Amniotic epithelial cell (primary cell): ENCODE measurements at regions not wholly inside any gene's neighbourhood (a gene's known extent, or its start where the extent isn't known, plus 50 kb on each side); places are given as distances from the start of the nearest gene placed in this dataset.
"Not testable (repeated sequence)": the region's sequence is repeated elsewhere in the genome, so short reads cannot be mapped to it uniquely, and the experiment has no call there.

ENCODE experiments used
- DNase-seq: peaks from one replicate; pipeline ENCODE4 v3.0.0-alpha.2; 2010; ENCODE audit warnings: low read depth

GRCh38 chr1:120278259-120278610 is 101.9 kb upstream of the SEC22B start:
- DNase-seq: not testable (repeated sequence)

GRCh38 chr1:120277428-120278258 is 101.3 kb upstream of the SEC22B start:
- DNase-seq: not testable (repeated sequence)

- DNase-seq: not testable (repeated sequence)
These were observed 100.4 kb upstream of the SEC22B start for GRCh38 chr1:120276710-120277109.

- not testable (repeated sequence) for DNase-seq
These were observed 98.1 kb upstream of the SEC22B start for GRCh38 chr1:120274438-120274837.

- DNase-seq: not testable (repeated sequence)
These were observed 97.0 kb upstream of the SEC22B start for GRCh38 chr1:120273363-120273762.

- DNase-seq: not testable (repeated sequence)
These were observed 95.9 kb upstream of the SEC22B start for GRCh38 chr1:120272242-120272641.

- DNase-seq: not testable (repeated sequence)
These were observed 95.4 kb upstream of the SEC22B start for GRCh38 chr1:120271561-120272221.

- not testable (repeated sequence) for DNase-seq
These were observed 91.7 kb upstream of the SEC22B start for GRCh38 chr1:120267894-120268551.

- DNase-seq: not testable (repeated sequence)
These were observed 88.2 kb upstream of the SEC22B start for GRCh38 chr1:120264564-120264963.

- not testable (repeated sequence) for DNase-seq
These were observed 86.8 kb upstream of the SEC22B start for GRCh38 chr1:120262791-120263751.

- DNase-seq: not testable (repeated sequence)
These were observed 81.4 kb upstream of the SEC22B start for GRCh38 chr1:120257778-120258105.

GRCh38 chr1:120257064-120257777 is 80.9 kb upstream of the SEC22B start:
- DNase-seq: not testable (repeated sequence)

GRCh38 chr1:120250756-120251155 is 74.4 kb upstream of the SEC22B start:
- not testable (repeated sequence) for DNase-seq

GRCh38 chr1:120248726-120249427 is 72.6 kb upstream of the SEC22B start:
- DNase-seq: not testable (repeated sequence)

- not testable (repeated sequence) for DNase-seq
These were observed 71.9 kb upstream of the SEC22B start for GRCh38 chr1:120248203-120248602.

GRCh38 chr1:120243867-120244266 is 67.5 kb upstream of the SEC22B start:
- not testable (repeated sequence) for DNase-seq

GRCh38 chr1:120242582-120242981 is 66.3 kb upstream of the SEC22B start:
- DNase-seq: not testable (repeated sequence)

GRCh38 chr1:120241868-120242267 is 65.5 kb upstream of the SEC22B start:
- DNase-seq: not testable (repeated sequence)

- not testable (repeated sequence) for DNase-seq
These were observed 63.9 kb upstream of the SEC22B start for GRCh38 chr1:120240181-120240580.

GRCh38 chr1:120239351-120239750 is 63.0 kb upstream of the SEC22B start:
- not testable (repeated sequence) for DNase-seq
